ENCODE measurements at regions not wholly inside any gene's neighbourhood (a gene's known extent, or its start where the extent isn't known, plus 50 kb on each side); places are given as distances from the start of the nearest gene placed in this dataset.
"Not testable (repeated sequence)": the region's sequence is repeated elsewhere in the genome, so short reads cannot be mapped to it uniquely, and the experiment has no call there.

DNA sequence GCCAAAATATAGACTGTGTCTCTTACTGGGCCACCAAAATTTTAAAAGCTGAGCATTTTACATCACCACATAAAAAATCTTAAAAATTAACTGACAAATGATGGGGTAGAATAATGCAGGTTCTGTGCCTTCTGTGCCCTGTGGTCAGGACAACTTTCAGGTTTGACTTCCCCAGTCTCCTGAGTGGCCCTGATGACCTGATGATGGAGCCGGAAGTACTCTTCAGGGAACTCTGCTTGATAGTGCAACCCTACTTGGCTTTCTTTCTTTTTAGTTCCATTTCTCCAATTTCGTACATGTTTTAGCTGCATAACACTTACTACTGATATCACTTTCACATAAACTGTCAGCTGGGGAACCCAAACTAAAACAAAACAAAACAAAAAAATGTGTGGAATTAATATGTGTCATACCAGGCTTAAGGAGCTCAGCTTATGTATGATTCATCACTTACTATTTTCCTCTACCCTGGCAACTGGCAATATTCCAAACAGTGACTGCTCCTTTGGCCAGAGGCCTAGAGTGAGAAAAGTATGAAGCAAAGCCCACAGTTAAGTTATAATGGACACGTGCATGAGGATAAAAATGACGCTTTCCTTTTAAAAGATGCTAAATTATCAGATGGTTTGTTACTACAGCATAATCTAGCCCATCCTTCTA is 194.3 kb downstream of the BCHE start:
- no peak overlapping the region for H3K4me3 Mint-ChIP-seq
- no peak overlapping the region for H3K27ac Mint-ChIP-seq
- no peaks in the 10 kb centered on the region for H3K27me3 Mint-ChIP-seq
- H3K9me3 Mint-ChIP-seq, result no peaks in the 10 kb centered on the region
- H3K4me1 Mint-ChIP-seq, result no peaks in the 10 kb centered on the region
- no peaks in the 10 kb centered on the region for H3K36me3 Mint-ChIP-seq

DNA sequence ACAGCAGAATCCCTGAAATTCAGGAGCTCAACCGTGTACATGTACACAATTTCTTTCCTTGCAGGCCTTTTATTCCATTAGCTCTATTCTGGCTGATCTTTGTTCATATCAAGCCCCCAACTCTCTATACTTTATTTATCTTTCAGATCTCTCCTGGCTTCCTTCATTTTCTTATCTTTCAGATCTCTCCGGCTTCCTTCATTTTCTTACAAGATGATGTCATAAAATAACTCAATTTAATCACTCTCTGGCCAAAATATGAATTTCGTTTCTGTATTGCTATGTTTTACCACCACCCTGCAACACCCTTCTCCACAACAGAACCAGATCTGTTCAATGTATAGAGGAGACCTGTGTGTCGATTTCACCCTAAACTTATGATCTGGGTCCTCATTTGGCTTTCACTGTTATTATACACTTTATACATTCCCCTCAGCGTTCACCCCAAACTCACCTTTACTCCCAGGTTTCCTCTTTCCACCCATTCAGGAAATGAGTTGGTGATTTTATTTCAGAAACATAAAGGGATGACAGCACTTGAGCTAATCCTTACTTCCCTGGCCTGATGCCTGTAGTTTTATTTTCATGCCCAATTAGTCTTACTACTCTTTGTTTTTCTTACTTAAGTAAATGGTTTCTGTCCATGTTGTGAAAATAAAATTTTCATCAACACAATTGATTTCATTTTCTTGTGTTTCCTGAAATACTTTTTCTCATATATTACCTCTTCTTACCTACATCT is 195.5 kb downstream of the BCHE start:
- Mint-ChIP-seq H3K27ac (no peak overlapping the region), H3K36me3 (no peaks in the 10 kb centered on the region), H3K9me3 (no peaks in the 10 kb centered on the region), H3K4me1 (no peaks in the 10 kb centered on the region), H3K4me3 (no peak overlapping the region), H3K27me3 (no peaks in the 10 kb centered on the region)

DNA sequence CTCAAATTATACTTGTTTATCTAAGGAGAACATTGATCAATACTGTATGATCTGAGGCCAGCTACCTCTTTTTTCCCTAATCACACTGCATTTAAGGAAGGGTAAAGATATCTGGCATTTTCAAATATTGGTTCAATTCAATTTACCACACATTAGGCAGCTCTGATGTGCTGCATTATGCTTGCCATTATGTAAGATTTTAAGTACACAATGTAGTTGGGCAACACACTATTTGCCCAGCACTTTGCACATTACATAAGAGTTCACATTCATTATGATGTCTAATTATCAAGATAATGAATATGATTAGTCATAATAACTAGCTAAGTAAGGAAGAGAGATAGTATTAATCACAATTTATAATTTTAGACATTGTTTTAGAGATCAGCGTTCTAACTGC is 196.3 kb downstream of the BCHE start:
- Mint-ChIP-seq H3K36me3 (no peaks in the 10 kb centered on the region), H3K27me3 (no peaks in the 10 kb centered on the region), H3K4me1 (no peaks in the 10 kb centered on the region), H3K4me3 (no peak overlapping the region), H3K27ac (no peak overlapping the region), H3K9me3 (peaks cover 3% of the 10 kb centered on the region)

DNA sequence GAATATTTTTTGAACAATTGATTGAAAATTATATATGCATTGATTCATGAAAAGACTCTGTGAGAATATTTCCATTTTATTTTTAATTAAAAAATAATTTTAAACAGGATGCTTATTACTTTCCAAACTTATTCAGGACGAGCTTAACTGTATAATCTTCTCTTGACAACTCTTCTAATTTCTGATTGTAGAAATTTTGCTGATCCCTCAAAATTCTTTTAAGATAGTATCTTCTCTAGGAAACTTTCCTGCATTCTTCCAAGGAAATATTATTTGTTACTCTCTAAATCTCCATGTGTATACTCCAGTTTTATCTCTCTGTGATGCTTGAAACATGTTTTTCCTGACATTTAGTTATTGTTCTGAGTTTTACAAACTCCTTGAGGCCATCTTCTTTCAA is 197.2 kb downstream of the BCHE start:
- H3K4me3 Mint-ChIP-seq, result no peak overlapping the region
- no peaks in the 10 kb centered on the region for H3K4me1 Mint-ChIP-seq
- H3K36me3 Mint-ChIP-seq, result no peaks in the 10 kb centered on the region
- no peak overlapping the region for H3K27ac Mint-ChIP-seq
- peaks cover 8% of the 10 kb centered on the region for H3K9me3 Mint-ChIP-seq
- no peaks in the 10 kb centered on the region for H3K27me3 Mint-ChIP-seq

DNA sequence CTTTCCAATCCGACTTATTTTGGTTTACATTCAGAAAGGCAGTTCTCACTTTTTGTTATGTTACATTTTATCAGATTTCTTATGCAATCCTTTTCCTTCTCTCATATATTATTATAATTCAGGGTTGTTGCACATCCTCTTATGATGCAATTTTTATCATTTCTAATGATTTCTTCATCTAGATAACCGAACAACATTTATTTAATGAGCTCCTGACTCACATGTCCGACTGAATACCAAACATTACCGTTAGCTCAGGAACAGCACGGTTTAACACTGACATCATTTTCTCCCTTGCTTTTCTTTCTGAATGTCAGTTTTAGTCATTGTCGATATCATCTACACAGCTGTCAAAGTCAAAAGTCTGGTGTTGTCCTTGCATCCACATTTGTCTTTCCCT is 199.2 kb downstream of the BCHE start:
- Mint-ChIP-seq H3K9me3 (peaks cover 15% of the 10 kb centered on the region), H3K27me3 (no peaks in the 10 kb centered on the region), H3K27ac (no peak overlapping the region), H3K36me3 (no peaks in the 10 kb centered on the region), H3K4me3 (no peak overlapping the region), H3K4me1 (no peaks in the 10 kb centered on the region)

DNA sequence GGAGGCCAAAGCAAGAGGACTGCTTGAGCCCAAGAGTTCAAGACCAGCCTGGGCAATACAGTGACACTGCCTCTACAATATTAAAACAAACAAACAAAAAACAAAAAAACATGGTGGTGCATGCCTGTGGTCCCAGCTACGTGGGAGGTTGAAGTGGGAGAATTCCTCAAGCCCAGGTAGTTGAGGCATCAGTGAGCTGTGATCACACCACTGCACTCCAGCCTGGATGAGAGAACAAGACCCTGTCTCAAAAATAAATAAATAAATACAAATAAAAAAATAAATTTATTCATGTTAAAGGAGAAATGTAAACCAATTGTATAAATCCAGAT is 200.6 kb downstream of the BCHE start:
- no peak overlapping the region for H3K4me3 Mint-ChIP-seq
- H3K36me3 Mint-ChIP-seq, result no peaks in the 10 kb centered on the region
- H3K4me1 Mint-ChIP-seq, result no peaks in the 10 kb centered on the region
- H3K27ac Mint-ChIP-seq, result no peak overlapping the region
- H3K27me3 Mint-ChIP-seq, result no peaks in the 10 kb centered on the region
- peaks cover 15% of the 10 kb centered on the region for H3K9me3 Mint-ChIP-seq

DNA sequence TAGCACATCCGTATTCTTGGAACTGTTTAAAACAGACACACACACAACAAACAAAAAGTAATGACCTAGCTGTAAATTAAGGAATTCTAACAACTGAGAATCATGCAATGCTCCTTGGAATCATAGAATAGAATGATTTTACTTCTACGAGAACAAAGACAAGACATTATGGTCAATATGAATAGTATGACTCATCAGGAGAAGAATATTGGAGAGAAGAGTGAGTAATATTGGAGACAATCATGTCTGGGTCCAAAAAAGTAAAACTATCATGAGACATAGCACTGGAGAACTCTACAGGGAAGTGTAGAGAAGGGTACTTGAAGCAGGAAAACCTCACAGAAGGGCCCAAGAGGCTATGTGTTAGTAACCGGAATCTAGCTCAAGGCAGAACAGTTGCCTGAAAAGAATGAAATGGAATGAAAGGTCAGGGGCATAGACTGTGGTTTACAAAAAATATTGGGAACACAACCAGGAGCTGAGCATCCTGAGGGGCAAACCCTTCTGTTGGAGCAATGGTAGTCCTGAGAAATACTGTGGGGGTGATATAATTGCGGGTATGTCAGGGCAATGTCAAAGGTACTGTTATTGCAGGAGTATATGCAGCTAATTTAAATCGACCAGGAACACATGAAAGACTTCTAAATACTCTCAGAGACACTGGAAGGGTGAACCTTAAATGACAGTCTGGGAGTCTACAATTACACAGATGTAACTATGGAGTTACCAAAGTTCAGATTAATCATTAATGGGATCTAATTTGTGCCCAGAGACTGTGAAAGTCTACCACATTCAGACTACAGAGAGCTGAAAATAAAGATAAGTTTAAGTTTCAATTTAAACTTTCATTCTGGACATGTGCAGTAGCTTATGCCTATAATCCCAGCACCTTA is 201.2 kb downstream of the BCHE start:
- no peaks in the 10 kb centered on the region for H3K27me3 Mint-ChIP-seq
- no peak overlapping the region for H3K27ac Mint-ChIP-seq
- no peak overlapping the region for H3K4me3 Mint-ChIP-seq
- no peaks in the 10 kb centered on the region for H3K4me1 Mint-ChIP-seq
- H3K9me3 Mint-ChIP-seq, result peaks cover 15% of the 10 kb centered on the region
- H3K36me3 Mint-ChIP-seq, result no peaks in the 10 kb centered on the region

DNA sequence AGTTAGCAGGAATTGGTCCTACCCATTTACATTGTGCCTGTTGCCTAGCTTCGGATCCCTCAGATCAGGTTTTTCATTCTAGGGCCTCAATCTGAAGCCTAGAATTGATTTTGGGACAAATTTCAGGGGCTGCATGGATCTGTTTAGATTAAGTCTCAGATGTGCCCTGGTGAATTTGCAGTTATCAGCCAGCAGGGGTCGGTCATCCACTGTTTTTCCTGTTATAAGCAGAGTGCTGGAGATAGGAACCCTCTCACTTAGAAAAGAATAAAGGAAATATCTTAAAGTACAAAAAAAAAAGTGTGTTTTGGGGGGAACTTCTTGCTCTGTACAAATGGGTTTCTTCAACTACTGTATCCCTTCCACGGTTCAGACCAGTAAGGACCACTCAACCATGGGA is 212.5 kb downstream of the BCHE start:
- H3K27me3 Mint-ChIP-seq, result no peaks in the 10 kb centered on the region
- H3K36me3 Mint-ChIP-seq, result no peaks in the 10 kb centered on the region
- H3K9me3 Mint-ChIP-seq, result peaks cover 4% of the 10 kb centered on the region
- H3K27ac Mint-ChIP-seq, result no peak overlapping the region
- no peak overlapping the region for H3K4me3 Mint-ChIP-seq
- no peaks in the 10 kb centered on the region for H3K4me1 Mint-ChIP-seq

DNA sequence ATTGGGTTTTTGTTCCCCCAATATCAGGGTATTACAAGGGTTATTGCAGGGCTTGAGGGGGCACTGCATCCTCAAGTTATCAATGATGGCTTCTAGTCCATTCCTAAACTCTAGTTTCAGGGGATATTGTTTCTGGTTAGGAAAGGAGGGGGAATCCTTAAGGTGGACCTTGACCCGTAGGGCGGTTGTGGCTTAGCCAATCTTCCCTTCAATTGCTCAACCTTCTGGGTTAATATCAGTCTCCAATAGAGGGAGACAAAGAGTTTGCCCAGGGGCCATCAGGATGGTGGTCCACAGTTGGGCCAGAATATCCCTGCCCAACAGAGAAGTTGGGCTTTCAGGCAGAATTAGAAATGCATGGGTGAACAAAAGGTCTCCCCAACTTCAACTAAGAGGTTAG is 214.9 kb downstream of the BCHE start:
- H3K36me3 Mint-ChIP-seq, result no peaks in the 10 kb centered on the region
- H3K4me3 Mint-ChIP-seq, result no peak overlapping the region
- H3K9me3 Mint-ChIP-seq, result peaks cover 6% of the 10 kb centered on the region
- H3K27me3 Mint-ChIP-seq, result no peaks in the 10 kb centered on the region
- no peaks in the 10 kb centered on the region for H3K4me1 Mint-ChIP-seq
- no peak overlapping the region for H3K27ac Mint-ChIP-seq

DNA sequence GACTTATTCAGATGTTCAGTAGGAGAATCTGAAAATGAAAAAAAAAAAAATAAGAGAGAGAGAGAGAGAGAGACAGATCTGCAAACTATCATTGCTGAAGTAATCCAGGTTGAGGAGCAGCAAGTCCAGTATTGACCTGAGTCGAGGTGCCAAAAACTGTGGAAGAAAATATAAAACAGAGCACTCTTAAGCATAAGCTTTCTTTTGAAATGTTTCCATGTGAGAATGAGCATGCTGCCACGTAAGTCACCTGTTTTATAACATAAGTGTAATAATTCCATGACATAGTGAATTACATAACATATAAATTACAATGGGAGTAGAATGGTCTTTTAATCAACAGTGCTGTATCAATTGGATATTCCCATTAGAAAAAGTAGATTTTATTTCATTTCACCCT is 218.2 kb downstream of the BCHE start:
- no peaks in the 10 kb centered on the region for H3K27me3 Mint-ChIP-seq
- H3K36me3 Mint-ChIP-seq, result no peaks in the 10 kb centered on the region
- no peak overlapping the region for H3K27ac Mint-ChIP-seq
- H3K9me3 Mint-ChIP-seq, result peaks cover 6% of the 10 kb centered on the region
- no peaks in the 10 kb centered on the region for H3K4me1 Mint-ChIP-seq
- H3K4me3 Mint-ChIP-seq, result no peak overlapping the region

DNA sequence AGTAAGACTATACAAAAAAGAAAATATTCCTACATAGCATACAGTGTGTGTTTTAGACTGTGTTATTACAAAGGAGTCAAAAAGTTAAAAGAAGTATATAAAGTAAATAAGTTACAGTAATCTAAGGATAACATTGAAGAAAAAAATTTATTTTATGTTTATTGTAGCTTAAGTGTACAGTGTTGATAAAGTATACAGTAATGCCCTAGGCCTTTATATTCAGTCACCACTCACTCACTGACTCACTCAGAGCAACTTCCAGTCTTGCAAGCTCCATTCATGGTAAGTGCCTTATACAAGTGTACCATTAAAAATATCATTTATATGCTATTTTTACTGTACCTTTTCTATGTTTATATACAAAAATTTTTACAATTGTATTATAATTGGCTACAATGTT is 220.1 kb downstream of the BCHE start:
- no peaks in the 10 kb centered on the region for H3K27me3 Mint-ChIP-seq
- peaks cover 6% of the 10 kb centered on the region for H3K9me3 Mint-ChIP-seq
- H3K4me3 Mint-ChIP-seq, result no peak overlapping the region
- H3K27ac Mint-ChIP-seq, result no peak overlapping the region
- H3K36me3 Mint-ChIP-seq, result no peaks in the 10 kb centered on the region
- H3K4me1 Mint-ChIP-seq, result no peaks in the 10 kb centered on the region

DNA sequence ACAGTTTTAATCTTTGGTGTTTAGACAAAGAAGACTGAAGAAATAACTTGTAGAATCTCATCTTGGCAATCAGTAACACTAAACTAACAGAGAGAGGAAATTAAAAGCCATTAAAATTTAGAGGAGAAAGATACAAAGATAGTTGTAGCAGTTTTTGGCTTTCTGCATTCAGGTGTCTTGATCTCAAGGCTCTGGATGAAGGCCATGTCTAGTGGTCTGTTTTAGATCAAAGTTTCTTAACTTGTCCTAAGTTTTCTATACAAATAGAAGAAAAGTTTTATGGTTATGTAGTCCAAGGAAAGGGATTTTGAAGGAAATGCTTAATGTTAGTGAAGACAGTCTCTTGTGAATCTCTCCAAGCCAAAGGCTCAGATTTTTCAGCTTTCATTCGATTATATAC is 222.9 kb downstream of the BCHE start:
- Mint-ChIP-seq H3K27ac (no peak overlapping the region), H3K36me3 (no peaks in the 10 kb centered on the region), H3K4me1 (no peaks in the 10 kb centered on the region), H3K9me3 (no peaks in the 10 kb centered on the region), H3K4me3 (no peak overlapping the region), H3K27me3 (no peaks in the 10 kb centered on the region)

DNA sequence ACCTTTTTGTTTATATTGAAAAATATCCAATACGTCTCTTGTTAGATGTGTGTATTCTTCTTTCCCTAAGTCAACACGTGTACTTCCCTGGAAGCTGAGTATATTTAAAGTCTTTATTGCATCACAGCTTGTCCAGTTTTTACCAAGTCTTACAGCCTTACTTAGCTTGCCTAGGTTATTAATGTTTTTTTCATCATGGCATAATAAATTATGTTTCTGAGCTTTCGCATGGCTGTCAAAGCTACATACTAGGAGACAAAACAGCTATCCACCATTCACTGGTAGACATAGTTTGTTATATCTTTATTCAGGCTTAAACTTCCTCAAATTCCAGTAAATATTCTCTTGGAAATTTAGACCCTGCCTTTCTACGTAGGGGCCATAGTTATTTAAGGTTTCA is 224.2 kb downstream of the BCHE start:
- no peaks in the 10 kb centered on the region for H3K27me3 Mint-ChIP-seq
- H3K4me1 Mint-ChIP-seq, result no peaks in the 10 kb centered on the region
- no peaks in the 10 kb centered on the region for H3K9me3 Mint-ChIP-seq
- no peak overlapping the region for H3K27ac Mint-ChIP-seq
- no peaks in the 10 kb centered on the region for H3K36me3 Mint-ChIP-seq
- no peak overlapping the region for H3K4me3 Mint-ChIP-seq

DNA sequence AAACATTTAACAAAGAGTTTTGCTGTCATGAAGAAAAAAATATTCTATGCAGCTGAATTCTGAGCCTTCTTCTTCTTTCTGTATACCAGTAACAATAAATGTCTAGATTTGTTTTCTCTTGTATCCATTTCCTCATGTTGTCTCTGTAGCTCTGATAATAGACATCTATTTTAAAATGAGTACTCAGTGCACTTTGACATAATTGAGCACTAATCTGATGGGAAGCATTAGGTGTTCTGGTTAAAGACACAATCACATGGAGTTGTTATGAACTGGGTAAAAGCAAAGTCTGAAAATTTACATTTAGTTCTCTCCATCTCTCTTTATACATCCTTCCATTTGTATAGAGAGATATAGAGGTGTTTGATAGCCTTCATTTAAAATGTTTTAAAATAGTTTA is 230.0 kb downstream of the BCHE start:
- no peak overlapping the region for H3K4me3 Mint-ChIP-seq
- no peak overlapping the region for H3K27ac Mint-ChIP-seq
- no peaks in the 10 kb centered on the region for H3K9me3 Mint-ChIP-seq
- H3K4me1 Mint-ChIP-seq, result no peaks in the 10 kb centered on the region
- no peaks in the 10 kb centered on the region for H3K27me3 Mint-ChIP-seq
- H3K36me3 Mint-ChIP-seq, result no peaks in the 10 kb centered on the region

DNA sequence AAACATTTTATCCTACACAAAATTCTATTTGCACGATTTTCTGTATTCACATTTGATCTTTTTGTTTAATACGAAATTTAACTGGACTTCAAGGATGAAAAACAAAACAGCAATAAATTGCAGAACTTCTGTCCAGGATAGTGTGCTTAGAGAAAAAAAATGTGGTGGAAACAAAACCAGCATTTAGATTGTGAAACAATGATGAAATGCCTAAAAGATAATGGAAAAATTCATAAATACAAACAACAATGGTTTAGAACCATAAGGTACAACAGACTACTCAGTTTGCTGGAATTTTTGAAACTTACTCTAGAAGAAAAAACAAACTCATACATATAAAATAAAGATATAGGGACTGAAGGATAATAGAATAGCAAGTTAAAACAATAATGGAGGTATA is 234.0 kb downstream of the BCHE start:
- no peak overlapping the region for H3K4me3 Mint-ChIP-seq
- H3K27me3 Mint-ChIP-seq, result no peaks in the 10 kb centered on the region
- no peak overlapping the region for H3K27ac Mint-ChIP-seq
- H3K36me3 Mint-ChIP-seq, result no peaks in the 10 kb centered on the region
- H3K4me1 Mint-ChIP-seq, result no peaks in the 10 kb centered on the region
- no peaks in the 10 kb centered on the region for H3K9me3 Mint-ChIP-seq

DNA sequence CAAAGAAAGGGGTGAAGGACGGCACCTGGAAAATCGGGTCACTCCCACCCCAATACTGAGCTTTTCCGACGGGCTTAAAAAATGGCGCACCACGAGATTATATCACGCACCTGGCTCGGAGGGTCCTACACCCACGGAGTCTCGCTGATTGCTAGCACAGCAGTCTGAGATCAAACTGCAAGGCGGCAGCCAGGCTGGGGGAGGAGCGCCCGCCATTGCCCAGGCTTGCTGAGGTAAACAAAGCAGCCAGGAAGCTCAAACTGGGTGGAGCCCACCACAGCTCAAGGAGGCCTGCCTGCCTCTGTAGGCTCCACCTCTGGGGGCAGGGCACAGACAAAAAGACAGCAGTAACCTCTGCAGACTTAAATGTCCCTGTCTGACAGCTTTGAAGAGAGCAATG is 264.7 kb downstream of the BCHE start:
- not testable (repeated sequence) for H3K27me3 Mint-ChIP-seq, H3K4me1 Mint-ChIP-seq, H3K4me3 Mint-ChIP-seq, H3K27ac Mint-ChIP-seq, H3K36me3 Mint-ChIP-seq
- H3K9me3 Mint-ChIP-seq, result peaks cover 17% of the 10 kb centered on the region
